Activated B cell treated with CpG ODN at 0.5 μM for 24 hours (primary cell): ENCODE measurements at regions not wholly inside any gene's neighbourhood (a gene's known extent, or its start where the extent isn't known, plus 50 kb on each side); places are given as distances from the start of the nearest gene placed in this dataset.

Source experiments
- ATAC-seq: fragments of 200-7000 bp; cut with Tn5 transposase; one replicate; pipeline ENCODE4 v1.10.0; 2021; ENCODE audit warnings: low read depth, mild to moderate bottlenecking, moderate library complexity
- CTCF ChIA-PET: fragments of 350-600 bp; sonication (Branson Sonifier 250); formaldehyde crosslinking; loops from one replicate; lab custom pipeline; 2021; ENCODE audit warnings: antibody characterized with exemption; lab: Charles Lee
- POLR2A ChIA-PET: fragments of 350-600 bp; sonication (Branson Sonifier 250); formaldehyde crosslinking; loops from one replicate; lab custom pipeline; 2021; ENCODE audit warnings: antibody characterized with exemption; lab: Charles Lee
- DNase-seq: peaks from one replicate; pipeline ENCODE4 v3.0.0; 2022
- H3K27ac Mint-ChIP-seq: one replicate; pipeline ENCODE4 v1.8.0; 2020; ENCODE audit warnings: mixed read lengths
- H3K27me3 Mint-ChIP-seq: one replicate; pipeline ENCODE4 v1.8.0; 2021; ENCODE audit warnings: mixed read lengths
- H3K36me3 Mint-ChIP-seq: one replicate; pipeline ENCODE4 v1.8.0; 2021; ENCODE audit warnings: low read depth, mixed read lengths
- H3K4me1 Mint-ChIP-seq: one replicate; pipeline ENCODE4 v1.8.0; 2021; ENCODE audit warnings: mixed read lengths
- H3K4me3 Mint-ChIP-seq: one replicate; pipeline ENCODE4 v1.8.0; 2020; ENCODE audit warnings: mild to moderate bottlenecking, mixed read lengths
- H3K9me3 Mint-ChIP-seq: one replicate; pipeline ENCODE4 v1.8.0; 2020; ENCODE audit warnings: mixed read lengths
- CTCF ChIP-seq: fragments of 200-600 bp; IDR thresholded peaks from one replicate; pipeline ENCODE4 v1.8.0; 2022; ENCODE audit warnings: antibody characterized with exemption, mild to moderate bottlenecking
- intact Hi-C: fragments of 100-400 bp; cut with micrococcal nuclease; formaldehyde crosslinking; loops from one replicate; pipeline ENCODE4 v1.15.1; 2024

GRCh38 chr16:75997606-75998005, 271.3 kb upstream of the CPHXL start:
- DNase-seq (no peak), ATAC-seq (no peak)
- POLR2A ChIA-PET = no interaction called here
- Mint-ChIP-seq H3K36me3 (no peaks in the 10 kb centered on the region), H3K27ac (no peak overlapping the region), H3K4me1 (no peaks in the 10 kb centered on the region), H3K27me3 (no peaks in the 10 kb centered on the region), H3K4me3 (no peak overlapping the region), H3K9me3 (no peaks in the 10 kb centered on the region)
- CTCF ChIA-PET = no interaction called here
- no peak for TF ChIP-seq CTCF
- intact Hi-C loops = no loop called here

GRCh38 chr16:76007645-76008044, 269.6 kb upstream of the CNTNAP4 start:
- ChIA-PET CTCF (no interaction called here), POLR2A (no interaction called here)
- DNase-seq = no peak
- intact Hi-C loops = no loop called here
- no peak overlapping the region for H3K4me3 Mint-ChIP-seq
- H3K36me3 Mint-ChIP-seq = no peaks in the 10 kb centered on the region
- no peak for ATAC-seq
- no peaks in the 10 kb centered on the region for H3K9me3 Mint-ChIP-seq
- no peaks in the 10 kb centered on the region for H3K27me3 Mint-ChIP-seq
- H3K27ac Mint-ChIP-seq = no peak overlapping the region
- H3K4me1 Mint-ChIP-seq = no peaks in the 10 kb centered on the region
- no peak for TF ChIP-seq CTCF

GRCh38 chr16:76023835-76024234, 253.4 kb upstream of the CNTNAP4 start:
- TF ChIP-seq CTCF = no peak
- H3K9me3 Mint-ChIP-seq = no peaks in the 10 kb centered on the region
- intact Hi-C loops = no loop called here

GRCh38 chr16:76035689-76036088, 241.5 kb upstream of the CNTNAP4 start:
- DNase-seq (no peak), ATAC-seq (no peak)
- TF ChIP-seq CTCF = no peak
- no peaks in the 10 kb centered on the region for H3K4me1 Mint-ChIP-seq
- peaks cover 2% of the 10 kb centered on the region for H3K9me3 Mint-ChIP-seq
- POLR2A ChIA-PET = no interaction called here
- no peak overlapping the region for H3K4me3 Mint-ChIP-seq
- intact Hi-C loops = no loop called here
- no peaks in the 10 kb centered on the region for H3K27me3 Mint-ChIP-seq
- H3K36me3 Mint-ChIP-seq = no peaks in the 10 kb centered on the region
- no peak overlapping the region for H3K27ac Mint-ChIP-seq
- CTCF ChIA-PET = no interaction called here

More at GRCh38 chr16:76023835-76024234, 253.4 kb upstream of the CNTNAP4 start:
- Mint-ChIP-seq H3K36me3 (no peaks in the 10 kb centered on the region), H3K4me3 (no peak overlapping the region), H3K4me1 (no peaks in the 10 kb centered on the region), H3K27ac (no peak overlapping the region), H3K27me3 (no peaks in the 10 kb centered on the region)
- ATAC-seq (no peak), DNase-seq (no peak)
- CTCF ChIA-PET = no interaction called here
- POLR2A ChIA-PET = no interaction called here

- ChIA-PET CTCF (no interaction called here), POLR2A (no interaction called here)
- Mint-ChIP-seq H3K27me3 (no peaks in the 10 kb centered on the region), H3K4me3 (no peak overlapping the region), H3K9me3 (no peaks in the 10 kb centered on the region), H3K36me3 (no peaks in the 10 kb centered on the region), H3K4me1 (no peaks in the 10 kb centered on the region), H3K27ac (no peak overlapping the region)
- ATAC-seq (no peak), DNase-seq (no peak)
- intact Hi-C loops = no loop called here
- no peak for TF ChIP-seq CTCF
These were observed 239.1 kb upstream of the CNTNAP4 start for GRCh38 chr16:76038097-76038496.
